Tibial nerve (tissue), 4 donors: ENCODE measurements at regions not wholly inside any gene's neighbourhood (a gene's known extent, or its start where the extent isn't known, plus 50 kb on each side); places are given as distances from the start of the nearest gene placed in this dataset.

Experiments
- DNase-seq, 2 donors: peaks; one replicate each; pipeline ENCODE4 v3.0.0-alpha.2; 2019; ENCODE audit warnings: low spot score in 2 of 2
- H3K27ac ChIP-seq, 4 donors: fragments of 200-600 bp; sonication (generic) in 3 of 4; one replicate each; pipeline ENCODE4 v1.5.1; 2017 to 2019; ENCODE audit warnings: mild to moderate bottlenecking in 1 of 4
- H3K27me3 ChIP-seq, 2 donors: fragments of 200-600 bp; sonication (generic) in 1 of 2; one replicate each; pipeline versions ENCODE4 v1.5.1 to v1.6.0; 2017 to 2019
- H3K36me3 ChIP-seq, 3 donors: fragments of 200-600 bp; sonication (generic); one replicate each; pipeline ENCODE4 v1.5.1; 2018 to 2019
- H3K4me1 ChIP-seq, 4 donors: fragments of 200-600 bp; sonication (generic) in 3 of 4; one replicate each; pipeline ENCODE4 v1.5.1; 2017 to 2019
- H3K4me3 ChIP-seq, 4 donors: fragments of 200-600 bp; sonication (generic) in 3 of 4; one replicate each; pipeline ENCODE4 v1.5.1; 2017 to 2019; ENCODE audit warnings: mild to moderate bottlenecking in 1 of 4, moderate library complexity in 1 of 4
- H3K9me3 ChIP-seq, 4 donors: fragments of 200-600 bp; sonication (generic) in 3 of 4; one replicate each; pipeline ENCODE4 v1.5.1; 2017 to 2019
- EP300 ChIP-seq, 2 donors: sonication (generic); formaldehyde crosslinking; IDR thresholded peaks; one replicate each; pipeline ENCODE4 v1.6.1; 2017; ENCODE audit warnings: antibody characterized with exemption in 2 of 2, mild to moderate bottlenecking in 1 of 2
- POLR2A ChIP-seq, 2 donors: fragments of 450-650 bp; IDR thresholded peaks; one replicate each; pipeline ENCODE4 v1.6.1; 2017; ENCODE audit warnings: antibody characterized with exemption in 2 of 2, mild to moderate bottlenecking in 2 of 2, moderate library complexity in 2 of 2
- WGBS, 2 donors: methylation state at CpG; one replicate each; pipeline ENCODE4 v1.1.5; 2018; 5-methylcytosine and 5-hydroxymethylcytosine counted together
- TF ChIP-seq, protein P1 (sequence below), 5 experiments: fragments of 200-600 bp in 3 of 5; fragments of 450-650 bp in 2 of 5; sonication (generic) in 3 of 5; IDR thresholded peaks; one replicate each; pipeline ENCODE4 v1.5.1; 2016 to 2019; ENCODE audit warnings: antibody characterized with exemption in 5 of 5, mild to moderate bottlenecking in 3 of 5, moderate library complexity in 2 of 5

- WGBS, 2 donors: 87% methylated on average over 1 of the region's 1 CpG
- H3K27ac ChIP-seq: no peak overlapping the region
- TF ChIP-seq, protein P1, sequence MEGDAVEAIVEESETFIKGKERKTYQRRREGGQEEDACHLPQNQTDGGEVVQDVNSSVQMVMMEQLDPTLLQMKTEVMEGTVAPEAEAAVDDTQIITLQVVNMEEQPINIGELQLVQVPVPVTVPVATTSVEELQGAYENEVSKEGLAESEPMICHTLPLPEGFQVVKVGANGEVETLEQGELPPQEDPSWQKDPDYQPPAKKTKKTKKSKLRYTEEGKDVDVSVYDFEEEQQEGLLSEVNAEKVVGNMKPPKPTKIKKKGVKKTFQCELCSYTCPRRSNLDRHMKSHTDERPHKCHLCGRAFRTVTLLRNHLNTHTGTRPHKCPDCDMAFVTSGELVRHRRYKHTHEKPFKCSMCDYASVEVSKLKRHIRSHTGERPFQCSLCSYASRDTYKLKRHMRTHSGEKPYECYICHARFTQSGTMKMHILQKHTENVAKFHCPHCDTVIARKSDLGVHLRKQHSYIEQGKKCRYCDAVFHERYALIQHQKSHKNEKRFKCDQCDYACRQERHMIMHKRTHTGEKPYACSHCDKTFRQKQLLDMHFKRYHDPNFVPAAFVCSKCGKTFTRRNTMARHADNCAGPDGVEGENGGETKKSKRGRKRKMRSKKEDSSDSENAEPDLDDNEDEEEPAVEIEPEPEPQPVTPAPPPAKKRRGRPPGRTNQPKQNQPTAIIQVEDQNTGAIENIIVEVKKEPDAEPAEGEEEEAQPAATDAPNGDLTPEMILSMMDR (IDR thresholded peaks at IDR 0.05): no peak
- no peak for TF ChIP-seq EP300 (IDR thresholded peaks at IDR 0.05)
- no peak for TF ChIP-seq POLR2A (IDR thresholded peaks at IDR 0.05)
These were observed 82.5 kb upstream of the GIMD1 start for GRCh38 chr4:106451091-106451490.

DNA sequence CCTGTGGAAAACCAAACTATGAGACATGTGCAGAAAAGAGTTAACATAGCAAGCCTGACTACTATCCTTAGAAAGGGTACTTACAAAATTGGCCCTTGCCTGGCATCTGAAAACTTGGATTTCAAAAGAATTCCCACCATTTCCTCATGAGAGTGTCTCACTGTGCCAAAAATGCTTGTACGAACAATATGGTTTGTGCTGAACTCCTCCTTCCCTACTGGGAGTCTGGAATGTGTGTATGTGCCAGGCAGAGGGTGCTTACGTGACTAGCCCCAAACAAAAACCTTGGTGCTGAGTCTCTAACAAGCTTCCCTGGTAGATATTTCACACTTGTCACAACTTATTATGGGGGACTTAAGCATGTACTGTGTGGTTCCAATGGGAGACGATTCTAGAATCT, 81.7 kb upstream of the GIMD1 start:
- DNase-seq: no peak
- TF ChIP-seq, protein P1 (IDR thresholded peaks at IDR 0.05): no peak
- no peak for TF ChIP-seq EP300 (IDR thresholded peaks at IDR 0.05)
- H3K4me3 ChIP-seq: no peak overlapping the region
- no peak overlapping the region for H3K27ac ChIP-seq
- no peaks in the 10 kb centered on the region for H3K27me3 ChIP-seq
- 45 to 54% methylated on average over 3 of the region's 3 CpGs for WGBS, 2 donors
- no peaks in the 10 kb centered on the region for H3K36me3 ChIP-seq
- no peaks in the 10 kb centered on the region for H3K4me1 ChIP-seq
- H3K9me3 ChIP-seq: peaks cover 0 to 4% (median 0%) of the 10 kb centered on the region in 4 donors

More at GRCh38 chr4:106451091-106451490, 82.5 kb upstream of the GIMD1 start:
- H3K36me3 ChIP-seq: no peaks in the 10 kb centered on the region
- peaks cover 0 to 4% (median 0%) of the 10 kb centered on the region in 4 donors for H3K9me3 ChIP-seq
- no peaks in the 10 kb centered on the region for H3K4me1 ChIP-seq
- no peaks in the 10 kb centered on the region for H3K27me3 ChIP-seq
- DNase-seq: no peak
- H3K4me3 ChIP-seq: no peak overlapping the region

GRCh38 chr4:106444557-106444956, 76.0 kb upstream of the GIMD1 start:
- Histone ChIP-seq H3K4me3 (no peak overlapping the region), H3K27me3 (no peaks in the 10 kb centered on the region), H3K4me1 (no peaks in the 10 kb centered on the region), H3K9me3 (peaks cover 0 to 4% (median 0%) of the 10 kb centered on the region in 4 donors), H3K27ac (no peak overlapping the region), H3K36me3 (no peaks in the 10 kb centered on the region)
- WGBS, 2 donors: 59 to 65% methylated on average over 2 of the region's 2 CpGs
- TF ChIP-seq EP300 (IDR thresholded peaks at IDR 0.05): no peak
- no peak for TF ChIP-seq POLR2A (IDR thresholded peaks at IDR 0.05)
- TF ChIP-seq, protein P1 (IDR thresholded peaks at IDR 0.05): no peak
- no peak for DNase-seq

DNA sequence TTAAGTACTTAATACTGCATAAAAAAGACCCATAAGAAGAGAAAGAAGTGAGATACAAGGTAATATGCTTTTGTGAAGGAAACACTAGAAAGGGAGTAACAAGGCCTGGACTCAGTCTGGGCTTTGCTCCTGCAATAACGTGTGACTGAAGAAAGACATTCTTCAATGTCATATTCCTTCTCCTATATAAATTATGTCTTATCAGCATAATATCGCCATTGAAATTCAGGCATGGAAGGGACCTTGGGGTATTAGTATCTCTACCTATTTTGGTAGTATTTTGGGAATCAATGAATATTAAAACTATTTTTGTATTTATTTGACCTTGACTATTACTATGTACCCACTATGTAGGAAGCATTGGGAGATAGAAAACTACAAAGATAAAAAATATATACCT, 62.2 kb upstream of the GIMD1 start:
- Histone ChIP-seq H3K36me3 (no peaks in the 10 kb centered on the region), H3K9me3 (no peaks in the 10 kb centered on the region), H3K4me3 (no peak overlapping the region), H3K27ac (no peak overlapping the region), H3K4me1 (no peaks in the 10 kb centered on the region), H3K27me3 (no peaks in the 10 kb centered on the region)
- TF ChIP-seq, protein P1 (IDR thresholded peaks at IDR 0.05): no peak
- TF ChIP-seq POLR2A (IDR thresholded peaks at IDR 0.05) (no peak), EP300 (IDR thresholded peaks at IDR 0.05) (no peak)
- DNase-seq: no peak
- 85 to 96% methylated on average over 2 of the region's 2 CpGs for WGBS, 2 donors

GRCh38 chr4:106429885-106430284, 61.3 kb upstream of the GIMD1 start:
- H3K36me3 ChIP-seq: no peaks in the 10 kb centered on the region

More at GRCh38 chr4:106429885-106430284, 61.3 kb upstream of the GIMD1 start:
- Histone ChIP-seq H3K4me1 (no peaks in the 10 kb centered on the region), H3K9me3 (no peaks in the 10 kb centered on the region), H3K4me3 (no peak overlapping the region), H3K27me3 (no peaks in the 10 kb centered on the region), H3K27ac (no peak overlapping the region)
- 73 to 75% methylated on average over 2 of the region's 2 CpGs for WGBS, 2 donors
- no peak for TF ChIP-seq POLR2A (IDR thresholded peaks at IDR 0.05)
- TF ChIP-seq, protein P1 (IDR thresholded peaks at IDR 0.05): no peak
- TF ChIP-seq EP300 (IDR thresholded peaks at IDR 0.05): no peak
- no peak for DNase-seq
